Activated CD4-positive, alpha-beta T cell treated with anti-CD3 and anti-CD28 coated beads for 4 hours (primary cell): ENCODE measurements at regions not wholly inside any gene's neighbourhood (a gene's known extent, or its start where the extent isn't known, plus 50 kb on each side); places are given as distances from the start of the nearest gene placed in this dataset.

Experiments used
- DNase-seq, 2 donors: peaks; one replicate each; pipeline ENCODE4 v3.0.0-alpha.2; 2020

- no peak for DNase-seq
Measured at GRCh38 chr7:39891894-39892293, 58.2 kb upstream of the CDK13 start.

- DNase-seq: no peak
Measured at GRCh38 chr7:39892361-39892760, 57.7 kb upstream of the CDK13 start.

GRCh38 chr7:39894904-39895303, 55.2 kb upstream of the CDK13 start:
- DNase-seq: no peak

GRCh38 chr7:39896840-39897239, 53.2 kb upstream of the CDK13 start:
- DNase-seq: no peak

- DNase-seq: no peak
Measured at GRCh38 chr7:39898867-39899266, 51.2 kb upstream of the CDK13 start.
